ENCODE measurements at regions not wholly inside any gene's neighbourhood (a gene's known extent, or its start where the extent isn't known, plus 50 kb on each side); places are given as distances from the start of the nearest gene placed in this dataset.

- Histone ChIP-seq H3K27ac (ENCODE audit: low read depth, low read length) (no peak overlapping the region), H3K4me2 (ENCODE audit: low read length) (no peak overlapping the region), H3K9me3 (ENCODE audit: insufficient read depth, low read depth, low read length) (no peaks in the 10 kb centered on the region), H3K4me1 (ENCODE audit: insufficient read depth, low read length) (no peaks in the 10 kb centered on the region), H4K20me1 (ENCODE audit: insufficient read depth, low read length) (no peaks in the 10 kb centered on the region), H3K79me2 (ENCODE audit: insufficient read depth, low read length) (no peaks in the 10 kb centered on the region), H3K27me3 (ENCODE audit: insufficient read depth, low read length) (peaks cover 4% of the 10 kb centered on the region), H3K36me3 (ENCODE audit: insufficient read depth, low read length) (no peaks in the 10 kb centered on the region), H2AFZ (ENCODE audit: low read depth, low read length) (no peak overlapping the region), H3K9ac (ENCODE audit: low read length) (no peak overlapping the region), H3K4me3 (ENCODE audit: insufficient read depth, low read depth, low read length) (no peak overlapping the region)
- Mint-ChIP-seq H3K27ac (ENCODE audit: unreplicated experiment) (no peak overlapping the region), H3K9me3 (ENCODE audit: unreplicated experiment) (no peaks in the 10 kb centered on the region), H3K4me1 (ENCODE audit: low read depth, unreplicated experiment) (no peaks in the 10 kb centered on the region), H3K36me3 (ENCODE audit: low read depth, unreplicated experiment) (no peaks in the 10 kb centered on the region), H3K4me3 (ENCODE audit: unreplicated experiment) (no peak overlapping the region), H3K27me3 (ENCODE audit: low read depth, unreplicated experiment) (peaks cover 9% of the 10 kb centered on the region)
- TF ChIP-seq CTCF (IDR thresholded peaks at IDR 0.05; ENCODE audit: insufficient read depth, low read depth, low read length) (no peak), EZH2 (IDR thresholded peaks at IDR 0.05; ENCODE audit: insufficient read depth, low read length) (no peak)
- FAIRE-seq (no peak), DNase-seq (ENCODE audit: low read depth) (no peak)
Measured at GRCh38 chr13:47837906-47838305, 163.2 kb downstream of the SUCLA2 start.

GRCh38 chr13:47837104-47837880 is 163.8 kb downstream of the SUCLA2 start:
- H3K27me3 ChIP-seq (ENCODE audit: insufficient read depth, low read length) = peaks cover 4% of the 10 kb centered on the region
- H3K4me2 ChIP-seq (ENCODE audit: low read length) = no peak overlapping the region
- H3K4me1 ChIP-seq (ENCODE audit: insufficient read depth, low read length) = no peaks in the 10 kb centered on the region
- no peaks in the 10 kb centered on the region for H3K9me3 ChIP-seq (ENCODE audit: insufficient read depth, low read depth, low read length)
- H3K9ac ChIP-seq (ENCODE audit: low read length) = no peak overlapping the region
- Mint-ChIP-seq H3K9me3 (ENCODE audit: unreplicated experiment) (no peaks in the 10 kb centered on the region), H3K27me3 (ENCODE audit: low read depth, unreplicated experiment) (peaks cover 9% of the 10 kb centered on the region), H3K4me3 (ENCODE audit: unreplicated experiment) (no peak overlapping the region), H3K27ac (ENCODE audit: unreplicated experiment) (no peak overlapping the region), H3K4me1 (ENCODE audit: low read depth, unreplicated experiment) (no peaks in the 10 kb centered on the region), H3K36me3 (ENCODE audit: low read depth, unreplicated experiment) (no peaks in the 10 kb centered on the region)
- no peak for DNase-seq (ENCODE audit: low read depth)
- H3K4me3 ChIP-seq (ENCODE audit: insufficient read depth, low read depth, low read length) = no peak overlapping the region
- TF ChIP-seq CTCF (IDR thresholded peaks at IDR 0.05; ENCODE audit: insufficient read depth, low read depth, low read length) (no peak), EZH2 (IDR thresholded peaks at IDR 0.05; ENCODE audit: insufficient read depth, low read length) (no peak)
- no peak overlapping the region for H3K27ac ChIP-seq (ENCODE audit: low read depth, low read length)
- H3K36me3 ChIP-seq (ENCODE audit: insufficient read depth, low read length) = no peaks in the 10 kb centered on the region
- H3K79me2 ChIP-seq (ENCODE audit: insufficient read depth, low read length) = no peaks in the 10 kb centered on the region
- H2AFZ ChIP-seq (ENCODE audit: low read depth, low read length) = no peak overlapping the region
- H4K20me1 ChIP-seq (ENCODE audit: insufficient read depth, low read length) = no peaks in the 10 kb centered on the region
- no peak for FAIRE-seq

Data from astrocyte (in vitro differentiated cells and primary cell).